MM.1S (cell line): ENCODE measurements at regions not wholly inside any gene's neighbourhood (a gene's known extent, or its start where the extent isn't known, plus 50 kb on each side); places are given as distances from the start of the nearest gene placed in this dataset.

ENCODE experiments used
- CTCF ChIP-seq: fragments of 300-600 bp; sonication (generic); IDR thresholded peaks from 2 replicates; pipeline ENCODE4 v1.5.1; 2016; ENCODE audit warnings: antibody characterized with exemption, low read length, mixed read lengths
- EZH2phosphoT487 ChIP-seq: fragments of 300-600 bp; sonication (generic); IDR thresholded peaks from 2 replicates; pipeline ENCODE4 v1.6.1; 2018; ENCODE audit warnings: antibody characterized with exemption, low read length

- TF ChIP-seq CTCF (no peak), EZH2phosphoT487 (no peak)
Observed at GRCh38 chr1:98333936-98334335, 327.6 kb upstream of the SNX7 start.
